DND-41 (cell line): ENCODE measurements at regions not wholly inside any gene's neighbourhood (a gene's known extent, or its start where the extent isn't known, plus 50 kb on each side); places are given as distances from the start of the nearest gene placed in this dataset.

ENCODE experiments used
- EZH2 ChIP-seq: IDR thresholded peaks from 3 replicates; pipeline ENCODE4 v1.6.1; 2012; ENCODE audit warnings: borderline replicate concordance, low read depth, mild to moderate bottlenecking, moderate library complexity, low read length, inconsistent platforms; ENCODE audit not compliant: severe bottlenecking
- TF ChIP-seq, protein P1 (sequence below): IDR thresholded peaks from 2 replicates; pipeline ENCODE4 v1.5.1; 2012; ENCODE audit warnings: borderline replicate concordance, low read length, moderate library complexity, mild to moderate bottlenecking; ENCODE audit not compliant: poor library complexity, severe bottlenecking; ENCODE audit errors: extremely low read depth

DNA sequence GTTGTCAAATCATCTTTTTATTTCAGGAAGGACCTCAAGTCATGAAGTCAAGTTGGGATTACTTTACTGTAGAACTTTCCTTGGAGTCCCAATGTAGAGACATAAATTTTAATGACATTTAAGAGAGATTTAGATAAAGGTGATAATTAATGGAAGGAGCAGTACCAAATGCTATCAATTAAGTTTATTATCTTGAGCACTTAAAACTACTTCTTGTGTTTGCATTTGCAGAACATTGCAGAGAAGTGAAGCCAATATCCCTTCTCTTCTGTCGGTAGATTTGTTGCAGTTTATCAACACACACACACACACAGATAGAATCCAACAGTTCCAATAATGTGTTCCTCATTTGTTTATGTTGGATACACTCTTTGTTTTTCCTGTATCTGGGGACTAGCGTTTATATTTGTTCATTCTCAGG lies 570.7 kb downstream of the EPHA4 start:
- TF ChIP-seq, protein P1, sequence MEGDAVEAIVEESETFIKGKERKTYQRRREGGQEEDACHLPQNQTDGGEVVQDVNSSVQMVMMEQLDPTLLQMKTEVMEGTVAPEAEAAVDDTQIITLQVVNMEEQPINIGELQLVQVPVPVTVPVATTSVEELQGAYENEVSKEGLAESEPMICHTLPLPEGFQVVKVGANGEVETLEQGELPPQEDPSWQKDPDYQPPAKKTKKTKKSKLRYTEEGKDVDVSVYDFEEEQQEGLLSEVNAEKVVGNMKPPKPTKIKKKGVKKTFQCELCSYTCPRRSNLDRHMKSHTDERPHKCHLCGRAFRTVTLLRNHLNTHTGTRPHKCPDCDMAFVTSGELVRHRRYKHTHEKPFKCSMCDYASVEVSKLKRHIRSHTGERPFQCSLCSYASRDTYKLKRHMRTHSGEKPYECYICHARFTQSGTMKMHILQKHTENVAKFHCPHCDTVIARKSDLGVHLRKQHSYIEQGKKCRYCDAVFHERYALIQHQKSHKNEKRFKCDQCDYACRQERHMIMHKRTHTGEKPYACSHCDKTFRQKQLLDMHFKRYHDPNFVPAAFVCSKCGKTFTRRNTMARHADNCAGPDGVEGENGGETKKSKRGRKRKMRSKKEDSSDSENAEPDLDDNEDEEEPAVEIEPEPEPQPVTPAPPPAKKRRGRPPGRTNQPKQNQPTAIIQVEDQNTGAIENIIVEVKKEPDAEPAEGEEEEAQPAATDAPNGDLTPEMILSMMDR = no peak
- TF ChIP-seq EZH2 = no peak
